HG03175 (cell line): ENCODE measurements at regions not wholly inside any gene's neighbourhood (a gene's known extent, or its start where the extent isn't known, plus 50 kb on each side); places are given as distances from the start of the nearest gene placed in this dataset.
"Not testable (repeated sequence)": the region's sequence is repeated elsewhere in the genome, so short reads cannot be mapped to it uniquely, and the experiment has no call there.

ENCODE experiments used
- ATAC-seq: cut with Tn5 transposase; IDR thresholded peaks from one replicate; pipeline ENCODE4 v1.9.1; 2021; ENCODE audit warnings: mild to moderate bottlenecking, moderate library complexity; ENCODE audit not compliant: unreplicated experiment

- no peak for ATAC-seq
These were observed 219.6 kb downstream of the RND3 start for GRCh38 chr2:150267651-150268415.

- no peak for ATAC-seq
These were observed 220.5 kb downstream of the RND3 start for GRCh38 chr2:150266931-150267330.

DNA sequence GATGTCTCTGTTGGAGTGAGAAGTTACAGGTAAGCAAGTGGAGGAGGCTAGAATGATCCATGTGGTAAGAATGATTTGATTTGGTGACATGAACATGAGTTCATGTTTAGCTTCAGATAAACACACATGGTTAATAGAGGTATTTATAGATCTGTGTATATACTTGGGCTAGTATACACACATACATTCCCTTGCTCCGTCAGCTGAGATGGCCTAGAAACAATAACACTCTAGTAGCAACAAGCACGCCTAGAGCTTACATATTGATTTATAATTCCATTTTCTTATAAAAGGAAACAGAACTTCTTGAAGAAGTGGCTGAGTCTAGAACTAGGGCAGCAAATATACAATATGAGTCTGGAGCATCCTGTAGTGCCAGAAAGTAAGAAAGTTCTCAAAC, 223.0 kb downstream of the RND3 start:
- no peak for ATAC-seq

- ATAC-seq: no peak
These were observed 225.8 kb downstream of the RND3 start for GRCh38 chr2:150261691-150262090.

DNA sequence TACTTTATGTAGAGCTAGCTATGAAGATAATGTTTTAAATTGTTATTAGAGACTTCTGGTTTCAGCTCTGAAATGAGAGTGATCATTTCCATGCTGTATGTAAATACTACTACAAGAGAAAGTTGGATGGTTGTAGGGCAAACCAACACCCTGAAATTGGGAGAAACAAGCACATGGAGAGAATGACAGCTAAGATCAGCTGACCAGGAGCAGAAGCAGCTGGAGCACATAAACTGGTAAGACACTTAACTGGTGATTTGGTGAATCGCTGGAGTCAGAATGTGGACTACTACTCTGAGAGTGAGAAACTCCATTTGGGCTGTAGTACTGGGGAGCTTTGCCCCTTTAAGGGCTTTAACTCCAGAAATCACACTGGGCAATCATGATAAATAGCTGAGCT, 226.8 kb downstream of the RND3 start:
- ATAC-seq: no peak

DNA sequence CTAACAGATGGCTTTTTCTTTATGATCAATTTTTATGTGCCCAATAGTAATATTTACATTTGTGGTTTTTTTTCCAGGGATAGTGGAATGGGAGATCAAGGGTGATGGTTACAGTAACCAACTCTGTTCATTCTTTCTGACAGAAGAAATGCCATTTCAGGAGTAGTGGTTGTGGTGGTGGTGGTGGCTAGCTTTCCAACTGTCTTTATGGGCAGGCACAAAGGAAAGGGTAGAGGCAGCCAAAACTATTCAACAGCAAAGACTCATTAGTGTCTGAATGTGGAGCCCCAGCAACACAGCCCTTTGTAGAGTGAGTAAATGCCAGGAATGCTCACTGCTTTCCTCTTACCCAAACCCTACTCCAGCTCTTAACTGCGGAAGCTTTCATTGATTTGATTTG, 227.7 kb downstream of the RND3 start:
- no peak for ATAC-seq

DNA sequence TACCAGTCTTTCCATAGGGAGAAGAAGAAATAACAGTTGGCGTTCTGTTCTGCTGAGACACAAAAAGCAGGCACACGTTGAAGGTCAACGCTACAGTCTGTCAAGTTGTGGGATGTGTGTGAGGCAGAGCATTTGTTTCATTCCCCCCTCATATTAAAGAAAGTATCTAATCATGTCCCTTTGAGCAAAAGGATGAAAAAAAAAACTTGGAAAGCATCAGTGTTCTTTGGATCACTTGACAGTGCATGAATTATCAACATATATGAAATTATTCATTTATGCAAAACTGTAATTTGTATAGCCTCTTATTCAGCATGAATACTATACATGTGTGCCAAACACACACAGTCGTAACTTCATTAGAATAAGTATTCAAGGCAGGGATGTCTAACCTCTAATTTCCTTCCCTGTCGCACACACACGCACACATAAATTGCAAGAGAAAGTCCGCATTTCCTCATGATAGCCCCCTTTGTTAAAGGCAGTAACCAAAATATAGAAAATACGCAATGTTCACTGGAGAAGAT, 228.6 kb downstream of the RND3 start:
- ATAC-seq: no peak

DNA sequence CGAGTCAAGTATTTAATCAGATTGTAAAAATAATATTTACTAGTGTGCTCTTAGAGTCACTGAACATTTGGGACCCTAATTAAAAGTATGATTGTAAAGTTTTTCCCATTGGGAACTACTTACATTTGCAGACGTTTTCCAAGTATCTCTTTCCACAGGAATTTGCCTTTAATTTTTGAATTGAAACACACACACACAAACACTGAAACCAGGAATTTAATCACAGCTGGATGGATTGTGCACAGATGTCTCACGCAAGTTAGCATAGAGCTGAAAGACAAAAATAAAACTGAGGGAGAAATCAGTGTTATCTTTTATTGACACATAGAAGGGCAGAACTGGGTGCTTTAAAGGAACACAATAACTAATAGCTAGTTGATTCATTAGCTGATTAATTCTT, 230.7 kb downstream of the RND3 start:
- no peak for ATAC-seq

- ATAC-seq: no peak
These were observed 231.9 kb downstream of the RND3 start for GRCh38 chr2:150255528-150255927.

- not testable (repeated sequence) for ATAC-seq
These were observed 237.7 kb downstream of the RND3 start for GRCh38 chr2:150249735-150250134.

- no peak for ATAC-seq
These were observed 240.0 kb downstream of the RND3 start for GRCh38 chr2:150247481-150247880.

DNA sequence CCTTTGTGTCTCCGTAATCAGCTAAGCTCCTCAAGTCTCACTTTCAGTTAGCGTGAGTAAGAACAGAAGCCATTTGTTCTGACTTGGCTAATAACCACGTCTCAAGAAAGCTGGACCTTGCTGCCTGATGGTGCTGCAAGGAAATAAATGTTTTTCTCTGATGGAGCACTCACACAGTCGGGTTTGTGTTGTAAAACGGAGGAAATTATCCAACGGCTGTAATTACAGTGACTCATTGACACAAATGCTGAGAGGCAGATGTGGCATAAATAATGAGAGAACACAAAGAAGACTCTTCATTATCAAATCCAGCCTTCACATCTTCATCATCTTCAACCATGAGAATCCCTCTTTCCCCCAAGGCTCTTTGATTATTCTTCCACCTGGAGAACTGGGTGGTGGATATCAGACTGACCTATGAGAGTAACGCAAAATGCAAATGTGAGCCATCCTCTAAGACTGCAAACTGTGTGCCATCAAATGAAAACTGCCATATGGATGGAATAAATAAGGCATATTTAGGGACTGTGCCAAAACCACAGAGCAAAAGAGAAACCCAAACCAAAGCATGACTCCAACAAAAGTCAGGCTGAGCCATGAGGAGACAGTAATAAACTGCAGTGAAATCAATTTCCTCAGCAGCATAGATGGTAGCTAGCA, 252.6 kb downstream of the RND3 start:
- ATAC-seq: no peak

- ATAC-seq: no peak
These were observed 254.6 kb downstream of the RND3 start for GRCh38 chr2:150232871-150233270.

GRCh38 chr2:150232321-150232720, 255.1 kb downstream of the RND3 start:
- no peak for ATAC-seq

DNA sequence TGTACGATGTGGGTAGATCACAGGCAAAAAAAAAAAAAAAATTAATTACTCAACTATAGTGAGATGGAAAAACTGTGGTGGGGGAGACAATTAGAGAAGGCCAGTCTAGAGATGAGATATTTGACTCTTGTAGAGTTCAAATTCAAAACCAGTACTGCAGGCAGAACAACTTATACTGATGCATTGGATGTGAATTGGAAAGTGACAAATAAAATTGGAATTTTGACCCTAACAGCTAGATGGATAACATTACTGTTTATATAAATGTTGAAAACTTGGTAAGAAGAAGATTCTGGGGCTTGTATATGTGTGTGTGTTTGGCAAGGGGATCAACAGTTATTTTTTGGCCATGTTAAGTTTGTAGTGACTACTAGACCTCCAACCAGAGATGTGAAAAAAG, 256.9 kb downstream of the RND3 start:
- no peak for ATAC-seq

- no peak for ATAC-seq
These were observed 257.5 kb downstream of the RND3 start for GRCh38 chr2:150230004-150230403.

DNA sequence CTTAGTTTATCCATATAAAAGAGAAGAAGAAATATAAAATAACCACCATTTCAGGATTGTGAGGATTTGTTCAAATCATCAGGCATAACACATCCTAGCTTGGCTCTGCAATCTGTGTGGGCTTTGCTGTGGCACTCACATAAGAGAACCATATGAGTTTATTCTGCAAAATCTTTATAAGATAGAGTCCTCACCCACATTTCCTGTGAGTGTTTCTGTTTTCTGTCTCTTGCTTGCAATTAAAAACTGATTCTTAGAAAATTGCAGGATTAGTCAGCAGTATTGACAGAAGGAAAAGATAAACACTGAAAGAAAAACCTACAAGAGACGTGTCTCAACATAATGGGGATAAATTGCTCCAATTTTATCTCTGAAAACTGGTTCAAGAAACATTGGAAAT, 258.5 kb downstream of the RND3 start:
- ATAC-seq: no peak

- ATAC-seq: no peak
These were observed 262.4 kb downstream of the RND3 start for GRCh38 chr2:150225030-150225429.

DNA sequence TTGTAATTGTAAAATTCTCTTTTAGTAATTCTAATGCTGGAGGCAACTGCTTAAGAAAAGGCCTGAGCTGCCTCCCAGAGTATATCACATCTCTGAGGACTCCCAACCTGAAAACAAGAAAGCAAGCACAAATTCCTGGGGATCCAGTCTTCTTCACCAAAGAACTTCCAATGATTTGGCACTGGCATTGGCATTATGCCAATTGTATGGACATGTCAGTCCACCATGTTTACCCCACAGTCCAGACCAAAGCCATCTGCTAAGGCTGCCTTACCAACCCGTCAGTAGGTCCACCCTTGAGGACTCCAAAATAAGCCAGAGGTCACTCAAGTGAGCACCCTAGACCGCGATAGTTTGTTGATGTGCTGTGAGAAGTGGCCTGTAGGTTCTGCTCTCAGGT, 263.1 kb downstream of the RND3 start:
- no peak for ATAC-seq

GRCh38 chr2:150222942-150223341, 264.5 kb downstream of the RND3 start:
- ATAC-seq: no peak

- no peak for ATAC-seq
These were observed 265.1 kb downstream of the RND3 start for GRCh38 chr2:150222379-150222778.

DNA sequence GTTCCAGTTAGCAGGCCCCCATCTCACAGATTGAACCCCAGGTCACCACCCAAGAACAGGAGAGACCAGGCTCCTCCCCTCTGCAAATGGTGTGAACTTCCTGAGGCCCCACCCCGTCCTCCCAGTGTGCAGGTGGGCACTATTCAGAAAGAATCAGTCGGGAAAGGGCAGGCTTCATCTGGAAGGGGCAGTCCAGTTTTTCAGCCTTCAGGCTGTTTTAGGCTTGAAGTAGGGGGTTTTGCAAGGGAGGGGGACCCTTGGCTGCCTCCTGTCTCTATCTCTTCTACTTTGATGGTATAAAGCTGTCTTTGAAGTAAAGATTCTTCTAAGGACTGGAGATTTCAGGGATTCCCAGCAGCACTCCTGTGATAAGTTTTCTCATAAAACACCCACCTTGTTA, 267.6 kb downstream of the RND3 start:
- no peak for ATAC-seq
